Esophagus squamous epithelium (tissue), 5 donors: ENCODE measurements at regions not wholly inside any gene's neighbourhood (a gene's known extent, or its start where the extent isn't known, plus 50 kb on each side); places are given as distances from the start of the nearest gene placed in this dataset.

ENCODE experiments used
- DNase-seq: peaks from one replicate; lab custom pipeline; 2025; lab: John Stamatoyannopoulos, UW
- H3K27ac ChIP-seq, 4 donors: fragments of 200-600 bp; sonication (generic); one replicate each; pipeline ENCODE4 v1.5.1; 2016 to 2019; ENCODE audit warnings: mild to moderate bottlenecking in 1 of 4
- H3K27me3 ChIP-seq, 4 donors: fragments of 200-600 bp; sonication (generic); 1 replicate in 3 of 4; 2 replicates in 1 of 4; pipeline versions ENCODE4 v1.5.1 to v1.6.0; 2017 to 2021; ENCODE audit warnings: antibody characterized with exemption in 1 of 4
- H3K36me3 ChIP-seq, 3 donors: fragments of 200-600 bp; sonication (generic); one replicate each; pipeline ENCODE4 v1.5.1; 2016 to 2019
- H3K4me1 ChIP-seq, 3 donors: fragments of 200-600 bp; sonication (generic); one replicate each; pipeline ENCODE4 v1.5.1; 2017 to 2019
- H3K4me3 ChIP-seq, 4 donors: fragments of 200-600 bp; sonication (generic); 1 replicate in 3 of 4; 2 replicates in 1 of 4; pipeline ENCODE4 v1.5.1; 2016 to 2019; ENCODE audit warnings: mild to moderate bottlenecking in 2 of 4, moderate library complexity in 1 of 4
- H3K9me3 ChIP-seq, 3 donors: fragments of 200-600 bp; sonication (generic); one replicate each; pipeline ENCODE4 v1.5.1; 2016 to 2019
- POLR2A ChIP-seq, 4 donors: fragments of 450-650 bp; IDR thresholded peaks; one replicate each; pipeline ENCODE4 v1.6.1; 2017; ENCODE audit warnings: antibody characterized with exemption in 4 of 4, mild to moderate bottlenecking in 4 of 4, moderate library complexity in 3 of 4
- WGBS, 2 donors: methylation state at CpG; one replicate each; pipeline ENCODE4 v1.1.5; 2018; 5-methylcytosine and 5-hydroxymethylcytosine counted together
- intact Hi-C: fragments of 100-400 bp; cut with DNase I; formaldehyde crosslinking; loops from one replicate; pipeline ENCODE4 v1.15.0; 2022
- TF ChIP-seq, protein P1 (sequence below), 6 experiments: fragments of 450-650 bp in 4 of 6; fragments of 200-600 bp in 2 of 6; sonication (generic) in 2 of 6; IDR thresholded peaks; one replicate each; pipeline ENCODE4 v1.5.1; 2016 to 2019; ENCODE audit warnings: antibody characterized with exemption in 6 of 6, mild to moderate bottlenecking in 4 of 6, moderate library complexity in 4 of 6
- donor health status: DM: yes; HTN: yes; CAD: no.

- no peaks in the 10 kb centered on the region for H3K36me3 ChIP-seq
- H3K27ac ChIP-seq, result peak overlapping the region; percentile 74 to 93 (median 88)
- no peaks in the 10 kb centered on the region for H3K9me3 ChIP-seq
- intact Hi-C loops, result no loop called here
- 34 to 37% methylated on average over 16 to 19 of the region's 19 CpGs for whole genome bisulfite sequencing, 2 donors
- H3K4me3 ChIP-seq, result peak overlapping the region in 3 of 4 donors; percentile 13 to 45 (median 13)
- peaks cover 14 to 71% (median 36%) of the 10 kb centered on the region in 3 donors for H3K4me1 ChIP-seq
- TF ChIP-seq POLR2A (IDR thresholded peaks at IDR 0.05), result peak in 2 of 4 donors; percentile 15 to 32
- TF ChIP-seq, protein P1, sequence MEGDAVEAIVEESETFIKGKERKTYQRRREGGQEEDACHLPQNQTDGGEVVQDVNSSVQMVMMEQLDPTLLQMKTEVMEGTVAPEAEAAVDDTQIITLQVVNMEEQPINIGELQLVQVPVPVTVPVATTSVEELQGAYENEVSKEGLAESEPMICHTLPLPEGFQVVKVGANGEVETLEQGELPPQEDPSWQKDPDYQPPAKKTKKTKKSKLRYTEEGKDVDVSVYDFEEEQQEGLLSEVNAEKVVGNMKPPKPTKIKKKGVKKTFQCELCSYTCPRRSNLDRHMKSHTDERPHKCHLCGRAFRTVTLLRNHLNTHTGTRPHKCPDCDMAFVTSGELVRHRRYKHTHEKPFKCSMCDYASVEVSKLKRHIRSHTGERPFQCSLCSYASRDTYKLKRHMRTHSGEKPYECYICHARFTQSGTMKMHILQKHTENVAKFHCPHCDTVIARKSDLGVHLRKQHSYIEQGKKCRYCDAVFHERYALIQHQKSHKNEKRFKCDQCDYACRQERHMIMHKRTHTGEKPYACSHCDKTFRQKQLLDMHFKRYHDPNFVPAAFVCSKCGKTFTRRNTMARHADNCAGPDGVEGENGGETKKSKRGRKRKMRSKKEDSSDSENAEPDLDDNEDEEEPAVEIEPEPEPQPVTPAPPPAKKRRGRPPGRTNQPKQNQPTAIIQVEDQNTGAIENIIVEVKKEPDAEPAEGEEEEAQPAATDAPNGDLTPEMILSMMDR (IDR thresholded peaks at IDR 0.05), result no peak
- H3K27me3 ChIP-seq, result no peaks in the 10 kb centered on the region
- peak; percentile 25 for DNase-seq
Observed at GRCh38 chr10:31697271-31698180, 231.1 kb downstream of the ARHGAP12 start.

DNA sequence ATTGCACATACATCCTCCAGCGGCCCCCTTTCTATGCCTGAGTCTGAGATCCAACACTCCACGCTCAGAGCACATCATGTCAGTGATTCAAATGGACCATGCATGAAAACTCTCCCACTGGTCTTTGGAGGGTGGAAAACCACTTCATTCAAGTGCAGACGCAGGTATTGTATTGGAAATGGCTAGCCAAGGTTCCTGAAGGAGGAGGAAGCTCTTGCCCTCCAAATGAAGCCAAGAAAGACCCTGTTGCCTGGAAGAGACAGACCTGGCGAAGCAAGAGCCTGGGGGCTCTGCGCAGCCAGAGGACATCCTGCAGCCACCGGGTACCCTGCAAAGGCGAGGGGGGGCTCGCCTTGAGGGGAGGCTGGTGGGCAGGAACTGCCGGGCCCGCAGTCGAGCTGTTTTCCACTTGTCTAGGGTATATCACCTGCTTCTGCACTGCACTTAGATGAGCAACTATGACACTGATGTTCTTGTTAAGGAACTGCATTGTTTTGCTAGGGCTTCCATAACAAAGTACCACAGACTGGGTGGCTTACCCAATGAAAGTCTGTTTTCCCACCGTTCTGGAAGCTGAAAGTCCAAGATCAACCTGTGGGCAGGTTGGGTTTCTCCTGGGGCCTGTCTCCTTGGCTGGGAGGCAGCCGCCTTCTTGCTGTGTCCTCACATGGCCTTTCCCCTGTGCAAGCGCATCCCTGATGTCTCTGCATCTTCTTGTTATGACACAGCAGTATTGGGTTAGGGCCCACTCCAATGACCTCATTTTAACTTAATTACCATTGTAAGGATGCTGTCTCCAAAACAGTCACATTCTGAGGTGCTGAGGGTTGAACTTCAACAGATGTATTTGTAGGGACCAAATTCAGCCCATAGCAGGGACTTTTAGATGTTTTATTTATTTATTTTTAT is 233.4 kb downstream of the ARHGAP12 start:
- peaks cover 0 to 5% (median 0%) of the 10 kb centered on the region in 3 donors for H3K9me3 ChIP-seq
- no peaks in the 10 kb centered on the region for H3K27me3 ChIP-seq
- no peak overlapping the region for H3K4me3 ChIP-seq
- 83 to 87% methylated on average over 11 to 13 of the region's 14 CpGs for WGBS, 2 donors
- peak overlapping the region in 1 of 4 donors; percentile 85 for H3K27ac ChIP-seq
- no peaks in the 10 kb centered on the region for H3K36me3 ChIP-seq
- DNase-seq, result no peak
- H3K4me1 ChIP-seq, result peaks cover 6 to 47% (median 21%) of the 10 kb centered on the region in 3 donors
- intact Hi-C loops, result no loop called here
- no peak for TF ChIP-seq POLR2A (IDR thresholded peaks at IDR 0.05)
- TF ChIP-seq, protein P1 (IDR thresholded peaks at IDR 0.05), result no peak

- H3K4me3 ChIP-seq, result no peak overlapping the region
- no peak for DNase-seq
- H3K27me3 ChIP-seq, result no peaks in the 10 kb centered on the region
- WGBS, 2 donors, result 39 to 72% methylated on average over 6 of the region's 6 CpGs
- H3K4me1 ChIP-seq, result peaks cover 5 to 37% (median 15%) of the 10 kb centered on the region in 3 donors
- TF ChIP-seq, protein P1 (IDR thresholded peaks at IDR 0.05), result no peak
- no peak for TF ChIP-seq POLR2A (IDR thresholded peaks at IDR 0.05)
- intact Hi-C loops, result no loop called here
- no peak overlapping the region for H3K27ac ChIP-seq
- no peaks in the 10 kb centered on the region for H3K36me3 ChIP-seq
- H3K9me3 ChIP-seq, result peaks cover 0 to 14% (median 2%) of the 10 kb centered on the region in 3 donors
Observed at GRCh38 chr10:31694126-31694685, 234.4 kb downstream of the ARHGAP12 start.

DNA sequence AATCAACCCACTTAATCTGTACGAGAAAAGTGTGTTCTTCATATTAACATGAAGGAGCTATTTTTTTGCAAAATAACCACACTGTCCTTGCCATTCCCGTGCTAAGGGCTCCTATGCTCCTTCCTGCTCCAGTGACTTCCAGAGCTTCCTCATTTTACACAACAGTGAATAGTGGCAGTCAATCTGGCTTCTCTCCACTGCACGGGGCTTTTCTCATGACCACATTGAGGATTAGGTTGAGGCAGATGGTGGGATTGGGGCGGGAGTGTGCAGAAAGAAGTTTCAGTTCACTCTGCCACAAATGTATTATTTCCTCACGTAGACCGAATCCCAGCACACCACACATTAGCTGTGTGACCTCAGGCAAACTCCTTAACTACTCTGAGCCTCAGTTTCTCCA is 235.1 kb downstream of the ARHGAP12 start:
- no peak for TF ChIP-seq POLR2A (IDR thresholded peaks at IDR 0.05)
- TF ChIP-seq, protein P1 (IDR thresholded peaks at IDR 0.05), result no peak

More for the DNA sequence above, 235.1 kb downstream of the ARHGAP12 start:
- Histone ChIP-seq H3K4me1 (peaks cover 5 to 30% (median 10%) of the 10 kb centered on the region in 3 donors), H3K27ac (no peak overlapping the region), H3K4me3 (no peak overlapping the region), H3K27me3 (no peaks in the 10 kb centered on the region), H3K36me3 (no peaks in the 10 kb centered on the region), H3K9me3 (peaks cover 0 to 20% (median 5%) of the 10 kb centered on the region in 3 donors)
- no peak for DNase-seq
- WGBS, 2 donors, result 78 to 84% methylated on average over 6 of the region's 6 CpGs
- intact Hi-C loops, result no loop called here
